GM19467 (cell line): ENCODE measurements at regions not wholly inside any gene's neighbourhood (a gene's known extent, or its start where the extent isn't known, plus 50 kb on each side); places are given as distances from the start of the nearest gene placed in this dataset.

Experiments used
- ATAC-seq: cut with Tn5 transposase; IDR thresholded peaks from one replicate; pipeline ENCODE4 v1.9.1; 2021; ENCODE audit warnings: mild to moderate bottlenecking, moderate library complexity; ENCODE audit not compliant: unreplicated experiment

GRCh38 chr2:37471104-37471503 is 126.7 kb downstream of the QPCT start:
- no peak for ATAC-seq

DNA sequence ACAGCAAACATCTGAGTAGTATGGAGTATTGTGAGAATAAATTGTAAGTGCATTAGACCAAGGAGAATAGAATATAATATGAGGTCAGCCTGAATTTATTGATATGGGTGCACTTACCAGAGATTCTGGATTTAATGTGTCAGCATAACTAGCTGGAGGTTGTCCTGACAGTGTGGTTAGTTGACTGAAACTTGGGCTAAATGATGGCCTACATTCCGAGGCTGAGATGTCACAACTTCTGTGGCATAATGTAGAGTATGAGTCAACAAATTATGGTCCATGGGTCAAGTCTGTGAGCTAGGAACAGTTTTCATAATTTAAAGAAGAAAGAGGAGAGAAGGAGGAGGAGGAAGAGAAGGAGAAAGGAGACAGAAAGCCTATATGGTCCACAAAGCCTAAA is 127.6 kb downstream of the QPCT start:
- no peak for ATAC-seq

DNA sequence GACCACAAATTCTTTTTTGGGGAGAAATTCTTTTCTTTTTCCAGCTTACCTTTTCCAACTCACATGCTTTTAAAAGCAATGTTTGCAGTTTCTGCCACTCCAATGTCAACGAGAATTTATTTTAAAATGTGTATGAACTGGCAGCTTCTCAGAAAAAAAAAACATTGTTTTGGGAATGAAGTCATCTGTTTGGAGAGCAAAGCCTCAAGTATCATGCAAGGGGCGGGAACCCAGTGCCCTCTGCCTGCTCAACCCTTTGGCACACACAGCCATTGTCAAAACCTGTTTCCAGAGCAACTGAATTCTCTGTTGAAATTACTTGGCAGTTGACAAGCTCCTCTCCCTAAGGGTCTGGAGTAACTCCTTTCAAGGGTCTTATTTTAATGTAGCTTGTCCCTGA is 128.5 kb downstream of the QPCT start:
- no peak for ATAC-seq

GRCh38 chr2:37476411-37476810 is 132.0 kb downstream of the QPCT start:
- ATAC-seq, result no peak

DNA sequence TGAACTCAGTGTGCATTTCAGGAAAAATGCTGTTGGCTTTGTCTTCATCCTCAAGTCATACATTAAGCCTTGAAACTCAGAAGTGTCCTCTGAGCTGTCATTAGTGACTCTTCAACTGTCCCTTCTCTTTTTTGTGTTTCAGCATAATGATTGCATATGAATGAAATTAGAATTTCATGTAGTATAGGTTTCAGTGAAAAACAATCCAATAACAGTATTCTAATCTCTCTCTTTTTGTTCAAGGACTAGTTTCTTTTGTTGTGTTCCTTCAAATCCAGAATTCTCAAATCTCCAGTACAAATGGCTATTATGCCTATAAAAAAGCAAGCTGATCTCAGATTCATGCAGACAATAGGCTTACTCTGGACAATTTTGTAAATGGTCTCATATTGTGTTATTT is 133.5 kb downstream of the QPCT start:
- ATAC-seq, result no peak

GRCh38 chr2:37481244-37481643 is 136.8 kb downstream of the QPCT start:
- ATAC-seq, result no peak

DNA sequence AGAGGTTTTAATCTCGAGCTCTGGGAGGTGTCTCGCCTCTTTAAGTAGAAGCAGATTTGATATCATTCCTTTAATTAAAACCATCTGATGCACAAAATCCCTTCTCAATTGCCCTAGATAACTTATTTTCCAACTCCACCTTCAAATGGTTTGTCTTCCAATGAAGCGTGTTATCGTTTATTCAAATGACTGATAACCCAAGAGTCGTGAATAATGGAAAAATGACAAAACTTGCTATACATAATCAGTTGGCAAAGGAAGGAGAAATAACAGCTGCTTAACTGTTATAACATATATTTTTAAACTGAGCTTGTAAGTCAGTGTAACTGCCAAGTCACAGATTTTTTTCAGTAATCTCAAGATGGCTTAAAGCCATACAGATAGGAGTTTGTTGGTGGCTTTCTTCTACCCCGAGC is 144.6 kb downstream of the QPCT start:
- ATAC-seq, result no peak

DNA sequence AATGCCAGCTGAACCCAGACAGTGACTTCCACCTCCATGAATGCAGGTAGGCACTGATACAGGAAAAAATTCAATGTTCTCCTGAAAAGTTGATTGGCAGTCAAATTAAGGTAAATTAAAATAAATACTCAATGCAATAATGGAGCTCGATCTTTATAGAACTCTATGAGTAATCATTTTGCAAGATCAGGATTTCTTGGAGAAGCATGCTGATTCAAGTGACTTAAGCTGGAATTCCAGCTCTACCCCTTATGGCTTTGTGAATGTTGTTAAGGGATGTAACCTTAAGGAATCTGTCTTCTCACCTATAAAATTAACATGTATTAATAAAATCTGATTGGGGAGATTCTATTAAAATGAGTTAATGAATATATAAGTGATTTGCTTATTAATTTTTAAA is 145.1 kb downstream of the QPCT start:
- ATAC-seq, result no peak

- no peak for ATAC-seq
Measured at GRCh38 chr2:37493425-37493824, 149.0 kb downstream of the QPCT start.

GRCh38 chr2:37499113-37499512 is 154.7 kb downstream of the QPCT start:
- no peak for ATAC-seq

DNA sequence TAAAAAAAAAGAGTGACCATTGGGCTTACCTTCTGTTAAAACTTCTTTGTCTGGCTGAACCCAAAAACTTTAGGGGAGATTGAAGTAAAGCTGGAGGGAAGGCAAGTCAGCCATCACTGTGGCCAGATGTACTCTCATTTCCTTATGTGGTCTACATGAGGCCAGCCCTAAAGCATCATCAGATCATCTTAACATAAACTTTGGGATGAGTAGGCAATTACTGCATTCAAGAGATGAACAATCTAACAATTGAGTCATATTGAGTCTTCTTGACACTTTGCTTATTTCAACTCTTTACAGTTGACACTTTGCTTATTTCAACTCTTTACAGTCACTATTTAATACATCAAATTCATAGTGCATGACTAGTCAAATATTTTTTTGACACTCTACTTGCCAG is 155.6 kb downstream of the QPCT start:
- no peak for ATAC-seq

DNA sequence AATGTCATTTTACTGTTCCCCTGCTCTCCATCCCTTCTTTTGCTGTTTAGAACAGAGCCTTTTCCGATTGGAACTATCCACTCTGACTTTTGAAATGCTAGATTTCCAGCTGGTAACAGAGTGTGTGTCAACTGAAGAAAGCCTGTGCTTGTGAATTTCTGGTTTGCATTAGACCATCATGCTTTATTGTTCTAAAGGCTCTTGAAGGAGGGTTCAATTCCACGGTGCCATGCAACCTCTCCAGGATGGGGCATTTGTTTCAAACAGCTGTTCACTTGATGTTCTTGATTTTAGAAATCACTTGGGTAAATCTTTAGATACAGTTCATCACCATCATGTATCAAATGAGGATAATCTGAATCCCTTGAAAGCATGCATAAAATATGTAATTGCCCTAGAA is 156.7 kb downstream of the QPCT start:
- ATAC-seq, result no peak

GRCh38 chr2:37506407-37507050 is 162.1 kb downstream of the QPCT start:
- ATAC-seq, result no peak

- ATAC-seq, result no peak
Measured at GRCh38 chr2:37507051-37507410, 162.6 kb downstream of the QPCT start.

DNA sequence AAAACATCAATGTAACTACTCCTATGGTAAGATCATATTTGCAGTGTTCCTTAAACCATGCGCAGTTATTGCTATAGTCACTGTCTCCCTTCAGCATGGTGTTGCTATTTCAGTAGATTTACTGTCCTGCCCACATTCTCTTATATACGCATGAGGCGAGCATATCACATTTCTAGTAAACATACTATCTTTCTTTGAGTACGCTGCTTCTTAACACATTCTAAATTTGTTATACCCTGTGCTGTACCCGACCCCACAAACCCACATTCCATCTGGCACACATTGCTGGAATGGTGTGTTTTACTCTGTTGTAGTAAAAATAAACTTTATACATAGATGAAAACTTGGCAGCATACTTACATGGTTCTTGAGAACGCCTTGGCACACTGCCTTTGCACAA is 163.3 kb downstream of the QPCT start:
- ATAC-seq, result no peak

DNA sequence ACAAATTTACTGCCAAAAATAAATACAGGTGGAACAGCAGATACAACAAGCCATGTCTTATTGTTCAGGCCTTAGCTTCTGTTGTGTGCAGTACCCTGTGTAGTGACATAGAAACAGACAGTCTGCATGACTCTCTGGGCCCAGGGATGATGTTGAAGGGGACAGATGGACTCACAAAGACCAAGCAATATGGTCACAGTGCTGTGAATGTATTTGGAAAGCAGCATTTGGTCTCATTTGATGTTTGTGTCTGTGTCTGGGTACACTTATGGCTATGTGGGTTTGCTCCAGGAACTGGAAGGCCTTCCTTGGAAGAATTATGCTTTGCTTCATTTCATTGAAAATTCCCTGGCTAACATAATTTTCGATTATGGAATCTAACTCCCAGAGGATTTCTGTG is 158.5 kb downstream of the CDC42EP3 start:
- no peak for ATAC-seq

- ATAC-seq, result no peak
Measured at GRCh38 chr2:37523814-37524362, 147.6 kb downstream of the CDC42EP3 start.

DNA sequence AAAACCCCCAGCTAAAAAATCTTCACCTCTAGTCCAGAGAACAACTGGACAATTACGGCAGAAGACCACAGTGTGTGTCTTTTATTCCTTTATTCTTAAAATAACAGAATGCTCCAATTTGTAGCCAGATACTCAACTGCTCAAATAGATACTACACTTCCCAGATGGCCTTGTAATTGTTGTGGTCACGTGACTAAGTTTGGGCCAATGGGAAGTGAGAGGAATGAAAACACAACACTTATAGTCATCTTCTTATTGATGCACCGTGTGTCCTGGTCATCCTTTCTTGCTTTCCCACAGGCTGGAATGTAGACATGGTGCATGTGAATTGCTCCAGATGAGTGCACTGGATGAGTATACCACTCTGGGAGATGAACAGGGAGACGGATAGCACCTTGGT is 145.1 kb downstream of the CDC42EP3 start:
- ATAC-seq, result no peak

GRCh38 chr2:37526856-37527255 is 144.6 kb downstream of the CDC42EP3 start:
- ATAC-seq, result no peak

GRCh38 chr2:37527361-37527760 is 144.1 kb downstream of the CDC42EP3 start:
- ATAC-seq, result no peak

GRCh38 chr2:37529830-37530415 is 141.5 kb downstream of the CDC42EP3 start:
- no peak for ATAC-seq

- ATAC-seq, result no peak
Measured at GRCh38 chr2:37532503-37532902, 138.9 kb downstream of the CDC42EP3 start.

- no peak for ATAC-seq
Measured at GRCh38 chr2:37537316-37537715, 134.1 kb downstream of the CDC42EP3 start.
